Colonic mucosa (tissue), 4 donors: ENCODE measurements at regions not wholly inside any gene's neighbourhood (a gene's known extent, or its start where the extent isn't known, plus 50 kb on each side); places are given as distances from the start of the nearest gene placed in this dataset.

ENCODE experiments used
- DNase-seq: peaks from one replicate; pipeline ENCODE4 v3.0.0-alpha.2; 2020
- H3K27ac ChIP-seq: fragments of 200-600 bp; one replicate; pipeline ENCODE4 v1.8.0; 2021
- H3K27me3 ChIP-seq: fragments of 200-600 bp; one replicate; pipeline ENCODE4 v1.8.0; 2021
- H3K36me3 ChIP-seq: fragments of 200-600 bp; one replicate; pipeline ENCODE4 v1.8.0; 2021
- H3K4me1 ChIP-seq: fragments of 200-600 bp; one replicate; pipeline ENCODE4 v1.8.0; 2021; ENCODE audit warnings: mild to moderate bottlenecking
- H3K4me3 ChIP-seq: fragments of 200-600 bp; one replicate; pipeline ENCODE4 v1.8.0; 2021
- H3K9ac ChIP-seq, 2 donors: one replicate each; pipeline ENCODE4 v1.7.0; 2013; ENCODE audit warnings: control low read depth in 2 of 2, low read depth in 2 of 2, low read length in 2 of 2
- H3K9me3 ChIP-seq: fragments of 200-600 bp; one replicate; pipeline ENCODE4 v1.8.0; 2021
- CTCF ChIP-seq: fragments of 200-600 bp; IDR thresholded peaks from one replicate; pipeline ENCODE4 v1.8.0; 2022; ENCODE audit warnings: antibody characterized with exemption, mild to moderate bottlenecking
- intact Hi-C: fragments of 100-400 bp; cut with DNase I; formaldehyde crosslinking; loops from one replicate; pipeline ENCODE4 v1.14.1; 2022
- donor health status: healthy.
- donor health status: DM: no; HTN: no; CAD: no.
- donor health status: DM: no; HTN: no; CAD: no.

- intact Hi-C loops, result no loop called here
Measured at GRCh38 chr15:38196076-38196475, 56.6 kb upstream of the SPRED1 start.

GRCh38 chr15:38197553-38197952, 55.1 kb upstream of the SPRED1 start:
- no peaks in the 10 kb centered on the region for H3K9me3 ChIP-seq
- H3K9ac ChIP-seq, result no peak overlapping the region
- H3K4me1 ChIP-seq, result no peaks in the 10 kb centered on the region
- H3K4me3 ChIP-seq, result no peak overlapping the region
- intact Hi-C loops, result no loop called here
- H3K27ac ChIP-seq, result no peak overlapping the region
- no peak for DNase-seq
- TF ChIP-seq CTCF, result no peak
- H3K36me3 ChIP-seq, result no peaks in the 10 kb centered on the region
- H3K27me3 ChIP-seq, result no peaks in the 10 kb centered on the region

More at GRCh38 chr15:38196076-38196475, 56.6 kb upstream of the SPRED1 start:
- H3K4me3 ChIP-seq, result no peak overlapping the region
- no peaks in the 10 kb centered on the region for H3K9me3 ChIP-seq
- H3K9ac ChIP-seq, result no peak overlapping the region
- no peaks in the 10 kb centered on the region for H3K27me3 ChIP-seq
- H3K4me1 ChIP-seq, result no peaks in the 10 kb centered on the region
- H3K27ac ChIP-seq, result no peak overlapping the region
- no peak for TF ChIP-seq CTCF
- no peaks in the 10 kb centered on the region for H3K36me3 ChIP-seq
- no peak for DNase-seq

GRCh38 chr15:38201714-38202113, 50.9 kb upstream of the SPRED1 start:
- Histone ChIP-seq H3K9me3 (no peaks in the 10 kb centered on the region), H3K27me3 (no peaks in the 10 kb centered on the region), H3K27ac (no peak overlapping the region), H3K4me1 (peaks cover 5% of the 10 kb centered on the region), H3K4me3 (no peak overlapping the region), H3K9ac (no peak overlapping the region), H3K36me3 (no peaks in the 10 kb centered on the region)
- intact Hi-C loops, result no loop called here
- TF ChIP-seq CTCF, result no peak
- DNase-seq, result no peak

- no peaks in the 10 kb centered on the region for H3K27me3 ChIP-seq
- intact Hi-C loops, result no loop called here
- peaks cover 5% of the 10 kb centered on the region for H3K4me1 ChIP-seq
- H3K27ac ChIP-seq, result no peak overlapping the region
- DNase-seq, result no peak
- H3K36me3 ChIP-seq, result no peaks in the 10 kb centered on the region
- TF ChIP-seq CTCF, result no peak
- no peak overlapping the region for H3K9ac ChIP-seq
- H3K4me3 ChIP-seq, result no peak overlapping the region
- no peaks in the 10 kb centered on the region for H3K9me3 ChIP-seq
Measured at GRCh38 chr15:38202361-38202760, 50.3 kb upstream of the SPRED1 start.
